Activated naive CD4-positive, alpha-beta T cell treated with anti-CD3 and anti-CD28 coated beads, Interleukin-2, amount 50 U/mL, for 24 hours (primary cell): ENCODE measurements at regions not wholly inside any gene's neighbourhood (a gene's known extent, or its start where the extent isn't known, plus 50 kb on each side); places are given as distances from the start of the nearest gene placed in this dataset.
"Not testable (repeated sequence)": the region's sequence is repeated elsewhere in the genome, so short reads cannot be mapped to it uniquely, and the experiment has no call there.

Source experiments
- H3K27ac Mint-ChIP-seq: one replicate; pipeline ENCODE4 v1.8.0; 2021; ENCODE audit warnings: mild to moderate bottlenecking, mixed read lengths
- H3K27me3 Mint-ChIP-seq: one replicate; pipeline ENCODE4 v1.8.0; 2021; ENCODE audit warnings: mixed read lengths
- H3K36me3 Mint-ChIP-seq: one replicate; pipeline ENCODE4 v1.8.0; 2021; ENCODE audit warnings: mixed read lengths
- H3K4me1 Mint-ChIP-seq: one replicate; pipeline ENCODE4 v1.8.0; 2021; ENCODE audit warnings: mixed read lengths
- H3K4me3 Mint-ChIP-seq: one replicate; pipeline ENCODE4 v1.8.0; 2021; ENCODE audit warnings: mild to moderate bottlenecking, mixed read lengths
- H3K9me3 Mint-ChIP-seq: one replicate; pipeline ENCODE4 v1.8.0; 2021; ENCODE audit warnings: mixed read lengths

GRCh38 chr2:67091681-67092080 lies 305.5 kb upstream of the ETAA1 start:
- Mint-ChIP-seq H3K9me3 (no peaks in the 10 kb centered on the region), H3K27ac (no peak overlapping the region)

GRCh38 chr2:67095121-67095520 lies 302.0 kb upstream of the ETAA1 start:
- H3K4me3 Mint-ChIP-seq = no peak overlapping the region

More at GRCh38 chr2:67091681-67092080, 305.5 kb upstream of the ETAA1 start:
- Mint-ChIP-seq H3K27me3 (peaks cover 1% of the 10 kb centered on the region), H3K4me1 (no peaks in the 10 kb centered on the region), H3K4me3 (no peak overlapping the region), H3K36me3 (no peaks in the 10 kb centered on the region)

GRCh38 chr2:67096886-67097285 lies 300.2 kb upstream of the ETAA1 start:
- Mint-ChIP-seq H3K36me3 (no peaks in the 10 kb centered on the region), H3K27ac (no peak overlapping the region), H3K4me3 (no peak overlapping the region), H3K27me3 (no peaks in the 10 kb centered on the region), H3K4me1 (no peaks in the 10 kb centered on the region), H3K9me3 (no peaks in the 10 kb centered on the region)

More at GRCh38 chr2:67095121-67095520, 302.0 kb upstream of the ETAA1 start:
- Mint-ChIP-seq H3K36me3 (no peaks in the 10 kb centered on the region), H3K27me3 (peaks cover 1% of the 10 kb centered on the region), H3K9me3 (no peaks in the 10 kb centered on the region), H3K4me1 (no peaks in the 10 kb centered on the region), H3K27ac (no peak overlapping the region)

GRCh38 chr2:67103157-67103556 lies 294.0 kb upstream of the ETAA1 start:
- Mint-ChIP-seq H3K4me3 (no peak overlapping the region), H3K36me3 (no peaks in the 10 kb centered on the region)

GRCh38 chr2:67108231-67108630 lies 288.9 kb upstream of the ETAA1 start:
- H3K9me3 Mint-ChIP-seq = peaks cover 24% of the 10 kb centered on the region
- H3K4me1 Mint-ChIP-seq = no peaks in the 10 kb centered on the region
- no peaks in the 10 kb centered on the region for H3K27me3 Mint-ChIP-seq
- no peaks in the 10 kb centered on the region for H3K36me3 Mint-ChIP-seq
- H3K27ac Mint-ChIP-seq = no peak overlapping the region
- no peak overlapping the region for H3K4me3 Mint-ChIP-seq

More at GRCh38 chr2:67103157-67103556, 294.0 kb upstream of the ETAA1 start:
- H3K27ac Mint-ChIP-seq = no peak overlapping the region
- H3K4me1 Mint-ChIP-seq = no peaks in the 10 kb centered on the region
- H3K9me3 Mint-ChIP-seq = peaks cover 21% of the 10 kb centered on the region
- no peaks in the 10 kb centered on the region for H3K27me3 Mint-ChIP-seq

GRCh38 chr2:67124531-67124930 lies 272.6 kb upstream of the ETAA1 start:
- Mint-ChIP-seq H3K4me1 (no peaks in the 10 kb centered on the region), H3K4me3 (no peak overlapping the region), H3K27ac (no peak overlapping the region), H3K9me3 (peaks cover 12% of the 10 kb centered on the region), H3K27me3 (no peaks in the 10 kb centered on the region), H3K36me3 (no peaks in the 10 kb centered on the region)

- H3K4me1 Mint-ChIP-seq = no peaks in the 10 kb centered on the region
- no peaks in the 10 kb centered on the region for H3K27me3 Mint-ChIP-seq
- no peak overlapping the region for H3K4me3 Mint-ChIP-seq
- no peaks in the 10 kb centered on the region for H3K36me3 Mint-ChIP-seq
- H3K27ac Mint-ChIP-seq = no peak overlapping the region
- no peaks in the 10 kb centered on the region for H3K9me3 Mint-ChIP-seq
Measured at GRCh38 chr2:67130531-67131256, 266.4 kb upstream of the ETAA1 start.

GRCh38 chr2:67131257-67131609 lies 265.9 kb upstream of the ETAA1 start:
- H3K27me3 Mint-ChIP-seq = no peaks in the 10 kb centered on the region
- H3K4me1 Mint-ChIP-seq = no peaks in the 10 kb centered on the region
- H3K27ac Mint-ChIP-seq = no peak overlapping the region
- no peak overlapping the region for H3K4me3 Mint-ChIP-seq
- no peaks in the 10 kb centered on the region for H3K36me3 Mint-ChIP-seq
- H3K9me3 Mint-ChIP-seq = no peaks in the 10 kb centered on the region

- not testable (repeated sequence) for H3K9me3 Mint-ChIP-seq, H3K27me3 Mint-ChIP-seq, H3K27ac Mint-ChIP-seq, H3K4me1 Mint-ChIP-seq, H3K4me3 Mint-ChIP-seq, H3K36me3 Mint-ChIP-seq
Measured at GRCh38 chr2:67132441-67132940, 264.6 kb upstream of the ETAA1 start.

- Mint-ChIP-seq H3K4me3 (no peak overlapping the region), H3K9me3 (peaks cover 4% of the 10 kb centered on the region), H3K36me3 (no peaks in the 10 kb centered on the region), H3K4me1 (no peaks in the 10 kb centered on the region), H3K27me3 (no peaks in the 10 kb centered on the region), H3K27ac (no peak overlapping the region)
Measured at GRCh38 chr2:67135208-67135607, 261.9 kb upstream of the ETAA1 start.

GRCh38 chr2:67137699-67138098 lies 259.4 kb upstream of the ETAA1 start:
- H3K4me1 Mint-ChIP-seq = no peaks in the 10 kb centered on the region
- no peak overlapping the region for H3K27ac Mint-ChIP-seq
- no peaks in the 10 kb centered on the region for H3K36me3 Mint-ChIP-seq
- no peaks in the 10 kb centered on the region for H3K27me3 Mint-ChIP-seq
- H3K9me3 Mint-ChIP-seq = peaks cover 4% of the 10 kb centered on the region
- H3K4me3 Mint-ChIP-seq = no peak overlapping the region

GRCh38 chr2:67142071-67142470 lies 255.1 kb upstream of the ETAA1 start:
- no peaks in the 10 kb centered on the region for H3K4me1 Mint-ChIP-seq
- no peaks in the 10 kb centered on the region for H3K36me3 Mint-ChIP-seq
- no peak overlapping the region for H3K27ac Mint-ChIP-seq
- peaks cover 4% of the 10 kb centered on the region for H3K9me3 Mint-ChIP-seq
- H3K4me3 Mint-ChIP-seq = no peak overlapping the region
- no peaks in the 10 kb centered on the region for H3K27me3 Mint-ChIP-seq

GRCh38 chr2:67142741-67143140 lies 254.4 kb upstream of the ETAA1 start:
- Mint-ChIP-seq H3K9me3 (peaks cover 4% of the 10 kb centered on the region), H3K4me1 (no peaks in the 10 kb centered on the region), H3K27ac (no peak overlapping the region), H3K27me3 (no peaks in the 10 kb centered on the region), H3K36me3 (no peaks in the 10 kb centered on the region), H3K4me3 (no peak overlapping the region)

GRCh38 chr2:67145851-67146250 lies 251.3 kb upstream of the ETAA1 start:
- H3K36me3 Mint-ChIP-seq = no peaks in the 10 kb centered on the region
- peaks cover 7% of the 10 kb centered on the region for H3K9me3 Mint-ChIP-seq
- H3K4me1 Mint-ChIP-seq = no peaks in the 10 kb centered on the region
- no peak overlapping the region for H3K27ac Mint-ChIP-seq
- H3K4me3 Mint-ChIP-seq = no peak overlapping the region
- H3K27me3 Mint-ChIP-seq = no peaks in the 10 kb centered on the region

GRCh38 chr2:67156796-67157195 lies 240.3 kb upstream of the ETAA1 start:
- Mint-ChIP-seq H3K9me3 (peaks cover 14% of the 10 kb centered on the region), H3K27me3 (no peaks in the 10 kb centered on the region), H3K27ac (no peak overlapping the region), H3K4me3 (no peak overlapping the region), H3K36me3 (no peaks in the 10 kb centered on the region), H3K4me1 (no peaks in the 10 kb centered on the region)

- no peaks in the 10 kb centered on the region for H3K4me1 Mint-ChIP-seq
Measured at GRCh38 chr2:67158718-67159117, 238.4 kb upstream of the ETAA1 start.

GRCh38 chr2:67159929-67160328 lies 237.2 kb upstream of the ETAA1 start:
- H3K27ac Mint-ChIP-seq = no peak overlapping the region
- H3K36me3 Mint-ChIP-seq = no peaks in the 10 kb centered on the region
- no peaks in the 10 kb centered on the region for H3K4me1 Mint-ChIP-seq
- no peak overlapping the region for H3K4me3 Mint-ChIP-seq
- no peaks in the 10 kb centered on the region for H3K9me3 Mint-ChIP-seq
- H3K27me3 Mint-ChIP-seq = no peaks in the 10 kb centered on the region

More at GRCh38 chr2:67158718-67159117, 238.4 kb upstream of the ETAA1 start:
- Mint-ChIP-seq H3K9me3 (no peaks in the 10 kb centered on the region), H3K4me3 (no peak overlapping the region), H3K27me3 (no peaks in the 10 kb centered on the region), H3K36me3 (no peaks in the 10 kb centered on the region), H3K27ac (no peak overlapping the region)
